ENCODE measurements at regions not wholly inside any gene's neighbourhood (a gene's known extent, or its start where the extent isn't known, plus 50 kb on each side); places are given as distances from the start of the nearest gene placed in this dataset.

DNA sequence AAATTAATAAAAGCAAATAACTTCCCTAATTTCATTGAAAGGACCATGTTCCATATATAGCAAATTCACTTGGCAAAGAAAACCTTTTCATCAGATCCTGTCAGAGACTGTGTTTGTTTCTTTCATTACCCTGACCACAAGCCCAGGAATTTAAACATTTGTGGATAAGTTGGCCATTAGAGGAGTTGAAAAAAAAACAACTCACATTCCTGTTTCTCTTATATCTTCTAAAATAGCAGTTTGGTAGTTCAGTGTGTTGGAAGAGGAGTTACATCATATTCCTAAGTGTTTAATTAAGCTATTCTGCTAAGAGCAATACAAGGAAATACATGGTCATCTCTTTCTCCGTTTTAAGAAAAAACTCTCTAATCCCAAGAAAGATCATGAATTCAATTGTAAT is 505.6 kb downstream of the TLE1 start:
- intact Hi-C loops (cut with DNase I; ENCODE audit: low total_unique reads), result no loop called here
- TF ChIP-seq CTCF (IDR thresholded peaks at IDR 0.05) (no peak), POLR2A (IDR thresholded peaks at IDR 0.05) (no peak)
- no peak for DNase-seq (ENCODE audit: low spot score in 2 of 2)
- 63 to 67% methylated on average over 1 of the region's 1 CpG for WGBS, 2 donors
- H3K4me3 ChIP-seq (ENCODE audit: low read depth, poor library complexity, severe bottlenecking), result no peak overlapping the region

GRCh38 chr9:81182431-81182830 is 506.9 kb downstream of the TLE1 start:
- TF ChIP-seq POLR2A (IDR thresholded peaks at IDR 0.05) (no peak), CTCF (IDR thresholded peaks at IDR 0.05) (no peak)
- WGBS, 2 donors, result 57 to 75% methylated on average over 1 of the region's 1 CpG
- no peak for DNase-seq (ENCODE audit: low spot score in 2 of 2)
- H3K4me3 ChIP-seq (ENCODE audit: low read depth, poor library complexity, severe bottlenecking), result no peak overlapping the region
- intact Hi-C loops (cut with DNase I; ENCODE audit: low total_unique reads), result no loop called here

- 76 to 82% methylated on average over 3 of the region's 3 CpGs for WGBS, 2 donors
- TF ChIP-seq CTCF (IDR thresholded peaks at IDR 0.05) (no peak), POLR2A (IDR thresholded peaks at IDR 0.05) (no peak)
- intact Hi-C loops (cut with DNase I; ENCODE audit: low total_unique reads), result no loop called here
These were observed 515.3 kb downstream of the TLE1 start for GRCh38 chr9:81174023-81174422.

DNA sequence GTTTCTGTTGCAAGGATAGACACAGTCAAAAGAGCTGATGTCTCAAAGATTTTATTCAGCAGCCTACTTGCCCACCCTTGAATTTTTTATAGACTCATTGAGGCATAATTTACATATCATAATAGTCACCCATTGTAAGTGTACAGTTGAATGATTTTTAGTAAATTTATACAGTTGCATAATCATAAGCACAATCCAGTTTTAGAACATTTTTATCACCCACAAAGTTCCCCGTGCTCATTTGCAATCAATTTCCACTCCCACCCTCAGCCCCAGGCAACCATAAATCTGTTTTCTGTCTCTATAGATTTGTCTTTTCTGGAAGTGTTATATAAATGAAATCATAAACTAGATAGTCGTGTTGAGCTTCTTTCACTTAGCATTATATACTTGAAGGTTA is 517.7 kb downstream of the TLE1 start:
- 37 to 41% methylated on average over 2 of the region's 2 CpGs for WGBS, 2 donors
- intact Hi-C loops (cut with DNase I; ENCODE audit: low total_unique reads), result no loop called here
- H3K4me3 ChIP-seq (ENCODE audit: low read depth, poor library complexity, severe bottlenecking), result no peak overlapping the region
- no peak for DNase-seq (ENCODE audit: low spot score in 2 of 2)
- no peak for TF ChIP-seq POLR2A (IDR thresholded peaks at IDR 0.05)
- TF ChIP-seq CTCF (IDR thresholded peaks at IDR 0.05), result no peak

More at GRCh38 chr9:81174023-81174422, 515.3 kb downstream of the TLE1 start:
- H3K4me3 ChIP-seq (ENCODE audit: low read depth, poor library complexity, severe bottlenecking), result no peak overlapping the region
- DNase-seq (ENCODE audit: low spot score in 2 of 2), result no peak

DNA sequence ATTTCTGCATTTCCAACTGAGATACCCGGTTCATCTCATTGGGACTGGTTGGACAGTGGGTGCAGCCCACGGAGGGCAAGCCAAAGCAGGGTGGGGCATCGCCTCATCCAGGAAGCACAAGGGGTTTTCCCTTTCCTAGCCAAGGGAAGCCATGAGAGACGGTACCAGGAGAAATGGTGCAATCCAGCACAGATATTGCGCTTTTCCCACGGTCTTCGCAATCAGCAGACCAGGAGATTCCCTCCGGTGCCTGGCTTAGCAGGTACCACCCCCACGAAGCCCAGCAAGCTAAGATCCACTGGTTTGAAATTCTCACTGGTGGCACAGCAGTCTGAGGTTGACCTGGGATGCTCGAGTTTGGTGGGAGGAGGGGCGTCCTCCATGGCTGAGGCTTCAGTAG is 527.0 kb downstream of the TLE1 start:
- intact Hi-C loops (cut with DNase I; ENCODE audit: low total_unique reads), result no loop called here
- H3K4me3 ChIP-seq (ENCODE audit: low read depth, poor library complexity, severe bottlenecking), result no peak overlapping the region
- TF ChIP-seq POLR2A (IDR thresholded peaks at IDR 0.05) (no peak), CTCF (IDR thresholded peaks at IDR 0.05) (no peak)
- 80 to 85% methylated on average over 10 to 11 of the region's 11 CpGs for WGBS, 2 donors
- no peak for DNase-seq (ENCODE audit: low spot score in 2 of 2)

- intact Hi-C loops (cut with DNase I; ENCODE audit: low total_unique reads), result no loop called here
- TF ChIP-seq CTCF (IDR thresholded peaks at IDR 0.05) (no peak), POLR2A (IDR thresholded peaks at IDR 0.05) (no peak)
These were observed 533.0 kb downstream of the TLE1 start for GRCh38 chr9:81156381-81156780.

More at GRCh38 chr9:81156381-81156780, 533.0 kb downstream of the TLE1 start:
- H3K4me3 ChIP-seq (ENCODE audit: low read depth, poor library complexity, severe bottlenecking), result no peak overlapping the region
- no peak for DNase-seq (ENCODE audit: low spot score in 2 of 2)
